Mesothelial cell of epicardium (in vitro differentiated cells): ENCODE measurements at regions not wholly inside any gene's neighbourhood (a gene's known extent, or its start where the extent isn't known, plus 50 kb on each side); places are given as distances from the start of the nearest gene placed in this dataset.
"Not testable (repeated sequence)": the region's sequence is repeated elsewhere in the genome, so short reads cannot be mapped to it uniquely, and the experiment has no call there.

Experiments used
- DNase-seq, 2 experiments: peaks; one replicate each; pipeline ENCODE4 v3.0.0; 2021; ENCODE audit warnings: low spot score in 2 of 2; ENCODE audit not compliant: unreplicated experiment in 2 of 2
- H3K27ac Mint-ChIP-seq: 2 replicates; pipeline ENCODE4 v1.8.0; 2021; ENCODE audit warnings: mixed read lengths
- H3K27me3 Mint-ChIP-seq: 2 replicates; pipeline ENCODE4 v1.8.0; 2021; ENCODE audit warnings: low read depth, mixed read lengths
- H3K36me3 Mint-ChIP-seq: 2 replicates; pipeline ENCODE4 v1.8.0; 2021; ENCODE audit warnings: mixed read lengths
- H3K4me1 Mint-ChIP-seq: 2 replicates; pipeline ENCODE4 v1.8.0; 2021; ENCODE audit warnings: mixed read lengths
- H3K4me3 Mint-ChIP-seq: 2 replicates; pipeline ENCODE4 v1.8.0; 2021; ENCODE audit warnings: mild to moderate bottlenecking, moderate library complexity, mixed read lengths
- H3K9me3 Mint-ChIP-seq: 2 replicates; pipeline ENCODE4 v1.8.0; 2021; ENCODE audit warnings: mixed read lengths
- CTCF ChIP-seq: fragments of 200-600 bp; sonication (generic); IDR thresholded peaks from one replicate; pipeline ENCODE4 v1.5.0; 2021; ENCODE audit warnings: antibody characterized with exemption; ENCODE audit not compliant: unreplicated experiment

GRCh38 chr5:91468651-91469422 lies 85.7 kb upstream of the ARRDC3 start:
- H3K27me3 Mint-ChIP-seq = no peaks in the 10 kb centered on the region
- H3K27ac Mint-ChIP-seq = no peak overlapping the region
- TF ChIP-seq CTCF = no peak
- peaks cover 7% of the 10 kb centered on the region for H3K9me3 Mint-ChIP-seq
- H3K4me1 Mint-ChIP-seq = no peaks in the 10 kb centered on the region
- H3K4me3 Mint-ChIP-seq = no peak overlapping the region
- no peaks in the 10 kb centered on the region for H3K36me3 Mint-ChIP-seq
- DNase-seq = no peak

- Mint-ChIP-seq H3K4me1 (no peaks in the 10 kb centered on the region), H3K4me3 (no peak overlapping the region), H3K36me3 (no peaks in the 10 kb centered on the region), H3K27ac (no peak overlapping the region), H3K9me3 (peaks cover 14% of the 10 kb centered on the region), H3K27me3 (no peaks in the 10 kb centered on the region)
- DNase-seq = no peak
- TF ChIP-seq CTCF = no peak
Observed at GRCh38 chr5:91464886-91465646, 81.9 kb upstream of the ARRDC3 start.

GRCh38 chr5:91457681-91458058 lies 74.6 kb upstream of the ARRDC3 start:
- no peak for DNase-seq
- Mint-ChIP-seq H3K4me3 (no peak overlapping the region), H3K9me3 (peaks cover 9% of the 10 kb centered on the region), H3K27me3 (no peaks in the 10 kb centered on the region), H3K27ac (no peak overlapping the region), H3K4me1 (no peaks in the 10 kb centered on the region), H3K36me3 (no peaks in the 10 kb centered on the region)
- TF ChIP-seq CTCF = no peak

- no peaks in the 10 kb centered on the region for H3K4me1 Mint-ChIP-seq
- TF ChIP-seq CTCF = no peak
- H3K4me3 Mint-ChIP-seq = no peak overlapping the region
- no peaks in the 10 kb centered on the region for H3K27me3 Mint-ChIP-seq
- DNase-seq = no peak
- peaks cover 6% of the 10 kb centered on the region for H3K9me3 Mint-ChIP-seq
- no peak overlapping the region for H3K27ac Mint-ChIP-seq
- H3K36me3 Mint-ChIP-seq = no peaks in the 10 kb centered on the region
Observed at GRCh38 chr5:91456928-91457680, 74.0 kb upstream of the ARRDC3 start.

- DNase-seq = no peak
- H3K4me1 Mint-ChIP-seq = no peaks in the 10 kb centered on the region
- H3K4me3 Mint-ChIP-seq = no peak overlapping the region
- peaks cover 4% of the 10 kb centered on the region for H3K9me3 Mint-ChIP-seq
- H3K27me3 Mint-ChIP-seq = no peaks in the 10 kb centered on the region
- H3K27ac Mint-ChIP-seq = no peak overlapping the region
- no peak for TF ChIP-seq CTCF
- H3K36me3 Mint-ChIP-seq = peaks cover 3% of the 10 kb centered on the region
Observed at GRCh38 chr5:91449083-91449482, 66.0 kb upstream of the ARRDC3 start.

- not testable (repeated sequence) for H3K4me3 Mint-ChIP-seq, H3K4me1 Mint-ChIP-seq, H3K36me3 Mint-ChIP-seq, H3K9me3 Mint-ChIP-seq, DNase-seq, H3K27me3 Mint-ChIP-seq, H3K27ac Mint-ChIP-seq
Observed at GRCh38 chr5:91448079-91448478, 65.0 kb upstream of the ARRDC3 start.

- H3K9me3 Mint-ChIP-seq, H3K27me3 Mint-ChIP-seq, H3K4me1 Mint-ChIP-seq, H3K27ac Mint-ChIP-seq, H3K4me3 Mint-ChIP-seq, H3K36me3 Mint-ChIP-seq, DNase-seq: not testable (repeated sequence)
Observed at GRCh38 chr5:91446880-91447279, 63.8 kb upstream of the ARRDC3 start.
